ENCODE measurements at regions not wholly inside any gene's neighbourhood (a gene's known extent, or its start where the extent isn't known, plus 50 kb on each side); places are given as distances from the start of the nearest gene placed in this dataset.
"Not testable (repeated sequence)": the region's sequence is repeated elsewhere in the genome, so short reads cannot be mapped to it uniquely, and the experiment has no call there.

DNA sequence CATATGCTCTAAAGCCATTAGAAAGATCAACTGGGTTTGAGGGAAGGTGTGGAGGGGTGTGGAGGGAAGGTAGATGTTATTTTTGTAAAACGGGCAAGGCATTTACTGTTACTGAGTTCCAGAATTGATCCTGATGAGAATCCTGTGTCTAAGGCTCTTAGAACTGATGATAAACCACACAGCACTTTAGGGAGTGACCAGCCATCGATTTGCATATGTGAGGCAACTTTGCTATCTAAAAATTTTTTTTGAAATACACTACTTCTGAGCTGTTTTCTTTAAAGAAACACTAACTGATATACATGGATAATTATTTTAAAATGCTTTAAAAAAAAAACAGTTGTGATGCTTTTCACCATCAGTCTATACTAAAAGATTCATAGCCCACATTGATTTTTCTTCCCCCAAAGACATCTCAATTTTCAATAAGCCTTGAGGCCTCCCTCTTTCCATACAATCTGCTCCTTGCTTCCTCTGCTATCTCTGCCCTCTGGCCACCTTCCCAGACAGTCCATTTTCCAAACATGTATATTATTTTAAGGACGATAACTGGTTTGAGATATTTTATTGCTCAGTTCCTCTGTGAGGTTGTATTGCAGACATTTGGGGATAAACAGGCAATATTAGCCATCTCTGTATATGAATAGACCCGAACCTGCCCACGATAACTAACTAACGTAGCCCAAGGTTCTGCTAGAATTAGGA lies 265.9 kb downstream of the EFCAB11 start:
- no peaks in the 10 kb centered on the region for H3K36me3 ChIP-seq (ENCODE audit: control insufficient read depth, low read length)
- H3K9me3 ChIP-seq (ENCODE audit: control insufficient read depth, insufficient read depth, low read length), result peaks cover 9% of the 10 kb centered on the region
- no peak overlapping the region for H3K27ac ChIP-seq (ENCODE audit: low read depth, low read length)
- no peaks in the 10 kb centered on the region for H4K20me1 ChIP-seq (ENCODE audit: control insufficient read depth, insufficient read depth, low read depth, low read length)
- H3K79me2 ChIP-seq (ENCODE audit: control insufficient read depth, low read length), result no peaks in the 10 kb centered on the region
- H3K9me2 ChIP-seq (replicated peaks; ENCODE audit: control insufficient read depth, low read length), result no peaks in the 10 kb centered on the region
- no peak overlapping the region for H3K4me3 ChIP-seq (ENCODE audit: low read length)
- TF ChIP-seq, protein P1, sequence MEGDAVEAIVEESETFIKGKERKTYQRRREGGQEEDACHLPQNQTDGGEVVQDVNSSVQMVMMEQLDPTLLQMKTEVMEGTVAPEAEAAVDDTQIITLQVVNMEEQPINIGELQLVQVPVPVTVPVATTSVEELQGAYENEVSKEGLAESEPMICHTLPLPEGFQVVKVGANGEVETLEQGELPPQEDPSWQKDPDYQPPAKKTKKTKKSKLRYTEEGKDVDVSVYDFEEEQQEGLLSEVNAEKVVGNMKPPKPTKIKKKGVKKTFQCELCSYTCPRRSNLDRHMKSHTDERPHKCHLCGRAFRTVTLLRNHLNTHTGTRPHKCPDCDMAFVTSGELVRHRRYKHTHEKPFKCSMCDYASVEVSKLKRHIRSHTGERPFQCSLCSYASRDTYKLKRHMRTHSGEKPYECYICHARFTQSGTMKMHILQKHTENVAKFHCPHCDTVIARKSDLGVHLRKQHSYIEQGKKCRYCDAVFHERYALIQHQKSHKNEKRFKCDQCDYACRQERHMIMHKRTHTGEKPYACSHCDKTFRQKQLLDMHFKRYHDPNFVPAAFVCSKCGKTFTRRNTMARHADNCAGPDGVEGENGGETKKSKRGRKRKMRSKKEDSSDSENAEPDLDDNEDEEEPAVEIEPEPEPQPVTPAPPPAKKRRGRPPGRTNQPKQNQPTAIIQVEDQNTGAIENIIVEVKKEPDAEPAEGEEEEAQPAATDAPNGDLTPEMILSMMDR (IDR thresholded peaks at IDR 0.05; ENCODE audit: low read depth, low read length, poor library complexity, severe bottlenecking), result no peak
- no peak for TF ChIP-seq EZH2phosphoT487 (IDR thresholded peaks at IDR 0.05; ENCODE audit: borderline replicate concordance, low read length)
- H3K4me2 ChIP-seq (ENCODE audit: low read length), result no peak overlapping the region
- H3K27me3 ChIP-seq (ENCODE audit: control insufficient read depth, low read length), result no peaks in the 10 kb centered on the region; the same call in none of the 2 replicates
- H3K4me1 ChIP-seq (ENCODE audit: control insufficient read depth, low read length), result no peaks in the 10 kb centered on the region
- H3F3A ChIP-seq (ENCODE audit: control insufficient read depth, insufficient read depth), result no peaks in the 10 kb centered on the region

DNA sequence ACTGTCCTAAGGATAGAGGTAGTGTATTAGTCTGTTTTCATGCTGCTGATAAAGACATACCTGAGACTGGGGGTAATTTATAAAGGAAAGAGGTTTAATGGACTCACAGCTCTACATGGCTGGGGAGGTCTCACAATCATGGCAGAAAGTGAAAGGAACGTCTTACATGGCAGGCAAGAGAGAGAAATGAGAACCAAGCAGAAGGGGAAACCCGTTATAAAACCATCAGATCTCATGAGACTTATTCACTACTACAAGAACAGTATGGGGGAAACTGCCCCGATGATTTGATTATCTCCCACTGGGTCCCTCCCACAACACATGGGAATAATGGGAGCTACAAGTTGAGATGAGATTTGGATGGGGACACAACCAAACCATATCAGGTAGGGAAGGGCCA lies 267.4 kb downstream of the EFCAB11 start:
- not testable (repeated sequence) for H3K4me3 ChIP-seq (ENCODE audit: low read length); H3K9me2 ChIP-seq (replicated peaks; ENCODE audit: control insufficient read depth, low read length); H3F3A ChIP-seq (ENCODE audit: control insufficient read depth, insufficient read depth); H3K36me3 ChIP-seq (ENCODE audit: control insufficient read depth, low read length); H3K4me1 ChIP-seq (ENCODE audit: control insufficient read depth, low read length); H3K4me2 ChIP-seq (ENCODE audit: low read length); H3K9me3 ChIP-seq (ENCODE audit: control insufficient read depth, insufficient read depth, low read length); H3K27me3 ChIP-seq (ENCODE audit: control insufficient read depth, low read length); H3K27ac ChIP-seq (ENCODE audit: low read depth, low read length); H4K20me1 ChIP-seq (ENCODE audit: control insufficient read depth, insufficient read depth, low read depth, low read length); H3K79me2 ChIP-seq (ENCODE audit: control insufficient read depth, low read length)

DNA sequence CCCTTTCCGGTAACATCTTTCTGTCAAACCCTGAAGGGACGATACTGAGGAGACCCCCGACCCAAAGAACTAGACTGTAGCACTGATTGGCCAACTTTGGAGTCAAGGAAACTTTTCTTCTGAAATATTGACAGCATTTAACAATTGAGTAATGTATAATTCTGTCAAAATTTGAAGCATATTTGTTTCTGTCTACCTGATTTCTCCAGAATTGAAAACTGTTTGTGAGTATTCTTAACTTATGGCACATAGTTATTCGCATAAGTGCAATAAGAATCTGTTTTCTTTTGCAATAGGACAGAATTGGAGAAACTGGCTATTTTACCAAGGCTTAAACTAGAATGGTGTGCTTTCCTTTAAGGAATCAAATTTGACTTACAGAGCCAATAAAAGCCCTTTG lies 267.1 kb upstream of the FOXN3 start:
- Histone ChIP-seq H3K79me2 (ENCODE audit: control insufficient read depth, low read length) (no peaks in the 10 kb centered on the region), H3K9me3 (ENCODE audit: control insufficient read depth, insufficient read depth, low read length) (peaks cover 9% of the 10 kb centered on the region), H3K27ac (ENCODE audit: low read depth, low read length) (no peak overlapping the region), H3K27me3 (ENCODE audit: control insufficient read depth, low read length) (peaks cover 4% of the 10 kb centered on the region), H4K20me1 (ENCODE audit: control insufficient read depth, insufficient read depth, low read depth, low read length) (no peaks in the 10 kb centered on the region), H3K4me3 (ENCODE audit: low read length) (no peak overlapping the region), H3K36me3 (ENCODE audit: control insufficient read depth, low read length) (no peaks in the 10 kb centered on the region), H3F3A (ENCODE audit: control insufficient read depth, insufficient read depth) (no peaks in the 10 kb centered on the region; the same call in 1 of the 2 replicates), H3K4me2 (ENCODE audit: low read length) (no peak overlapping the region), H3K4me1 (ENCODE audit: control insufficient read depth, low read length) (peaks cover 13% of the 10 kb centered on the region), H3K9me2 (replicated peaks; ENCODE audit: control insufficient read depth, low read length) (no peaks in the 10 kb centered on the region)
- TF ChIP-seq EZH2phosphoT487 (IDR thresholded peaks at IDR 0.05; ENCODE audit: borderline replicate concordance, low read length), result no peak
- TF ChIP-seq, protein P1 (IDR thresholded peaks at IDR 0.05; ENCODE audit: low read depth, low read length, poor library complexity, severe bottlenecking), result no peak

DNA sequence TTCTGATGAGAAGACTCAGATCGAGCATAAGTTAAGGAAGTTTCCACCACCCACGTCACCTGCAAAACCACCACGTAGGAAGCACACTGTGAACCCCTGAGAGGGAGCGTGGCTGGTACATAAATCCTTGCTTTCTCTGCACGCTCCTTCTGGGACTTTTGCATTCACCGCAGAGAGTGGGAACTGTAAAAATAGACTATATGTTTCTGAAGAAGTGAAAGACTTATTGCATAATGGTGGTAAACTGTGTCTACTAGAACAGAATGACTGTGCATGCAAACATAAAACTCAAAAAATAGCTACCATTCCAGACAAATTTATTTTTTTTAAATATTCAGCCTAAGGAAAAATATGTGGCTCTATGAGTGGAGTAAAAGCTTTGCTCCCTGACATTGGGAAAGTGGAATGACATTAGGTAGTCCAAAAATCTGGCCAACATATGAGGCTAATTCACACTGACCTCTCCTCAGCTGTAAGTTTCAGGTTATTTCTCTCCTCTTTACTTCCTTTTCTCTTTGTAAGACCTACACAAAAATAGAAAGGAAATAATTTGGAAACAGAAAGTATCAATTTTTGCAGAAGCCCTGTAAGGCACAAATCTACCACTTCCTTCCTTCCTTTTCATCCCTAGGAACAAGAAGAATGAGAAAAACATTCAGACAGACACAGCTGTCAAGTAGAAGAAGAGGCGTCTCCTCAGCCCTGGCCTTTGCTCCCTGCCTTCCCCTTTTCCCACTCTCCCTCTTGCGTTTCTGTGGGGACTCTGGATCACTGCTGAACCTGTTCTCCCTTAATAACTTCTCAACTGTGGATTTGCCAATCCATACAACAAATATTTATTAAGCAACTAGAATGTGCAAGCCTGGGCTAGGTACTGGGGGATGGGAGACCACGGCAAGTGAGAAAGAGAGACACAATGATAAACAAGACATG lies 264.3 kb upstream of the FOXN3 start:
- H3K9me3 ChIP-seq (ENCODE audit: control insufficient read depth, insufficient read depth, low read length), result peaks cover 6% of the 10 kb centered on the region
- H3K27ac ChIP-seq (ENCODE audit: low read depth, low read length), result no peak overlapping the region
- no peaks in the 10 kb centered on the region for H3K79me2 ChIP-seq (ENCODE audit: control insufficient read depth, low read length)
- peak overlapping the region; percentile 26 for H3K4me2 ChIP-seq (ENCODE audit: low read length)
- no peaks in the 10 kb centered on the region for H4K20me1 ChIP-seq (ENCODE audit: control insufficient read depth, insufficient read depth, low read depth, low read length)
- no peak overlapping the region for H3K4me3 ChIP-seq (ENCODE audit: low read length)
- TF ChIP-seq, protein P1 (IDR thresholded peaks at IDR 0.05; ENCODE audit: low read depth, low read length, poor library complexity, severe bottlenecking), result no peak
- TF ChIP-seq EZH2phosphoT487 (IDR thresholded peaks at IDR 0.05; ENCODE audit: borderline replicate concordance, low read length), result no peak
- peaks cover 4% of the 10 kb centered on the region for H3K27me3 ChIP-seq (ENCODE audit: control insufficient read depth, low read length)
- H3K4me1 ChIP-seq (ENCODE audit: control insufficient read depth, low read length), result peaks cover 13% of the 10 kb centered on the region
- no peaks in the 10 kb centered on the region for H3K9me2 ChIP-seq (replicated peaks; ENCODE audit: control insufficient read depth, low read length)
- no peaks in the 10 kb centered on the region; the same call in 1 of the 2 replicates for H3F3A ChIP-seq (ENCODE audit: control insufficient read depth, insufficient read depth)
- no peaks in the 10 kb centered on the region for H3K36me3 ChIP-seq (ENCODE audit: control insufficient read depth, low read length)

All from DOHH2 (cell line).